Left renal cortex interstitium (tissue), 4 donors: ENCODE measurements at regions not wholly inside any gene's neighbourhood (a gene's known extent, or its start where the extent isn't known, plus 50 kb on each side); places are given as distances from the start of the nearest gene placed in this dataset.

Source experiments
- DNase-seq, 4 donors: peaks; one replicate each; pipeline ENCODE4 v3.0.0-alpha.2; 2013; ENCODE audit warnings: low read depth in 4 of 4, low spot score in 2 of 4, missing footprints in 1 of 4

DNA sequence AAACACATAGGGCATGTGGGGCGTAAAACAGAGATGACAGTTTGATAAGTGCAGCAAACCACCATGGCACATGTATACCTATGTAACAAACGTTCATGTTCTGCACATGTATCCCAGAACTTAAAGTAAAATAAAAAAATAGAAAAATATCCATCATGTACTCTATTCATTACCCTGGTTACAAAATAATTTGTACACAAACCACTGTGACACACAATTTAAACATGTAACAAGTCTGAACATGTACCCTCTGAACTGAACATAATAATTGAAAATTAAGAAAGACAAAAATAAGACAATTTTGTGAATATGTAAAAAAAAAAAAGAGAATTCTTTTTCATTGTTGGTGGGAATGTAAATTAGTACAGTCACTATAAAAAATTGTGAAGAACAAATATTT is 379.2 kb downstream of the KDM5D start:
- no peak for DNase-seq

DNA sequence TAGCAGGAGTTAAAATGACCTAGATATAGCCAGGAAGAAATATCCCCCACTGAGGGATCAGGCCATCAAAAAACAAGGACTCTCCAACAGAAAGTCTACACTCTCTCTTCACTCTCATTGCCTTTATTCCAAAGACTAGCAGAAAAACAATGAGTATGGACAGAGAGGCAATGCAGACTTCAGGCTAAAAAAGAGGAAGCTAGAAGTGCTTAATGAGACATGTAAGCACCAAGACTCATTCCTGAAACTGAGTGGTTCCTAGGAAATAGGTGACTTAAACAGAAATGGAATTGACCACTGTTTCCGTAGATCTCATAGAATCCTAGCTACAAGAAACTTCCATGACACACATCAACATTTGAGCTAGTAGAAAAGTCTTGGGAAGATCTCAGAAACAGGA is 387.3 kb downstream of the KDM5D start:
- DNase-seq = no peak

DNA sequence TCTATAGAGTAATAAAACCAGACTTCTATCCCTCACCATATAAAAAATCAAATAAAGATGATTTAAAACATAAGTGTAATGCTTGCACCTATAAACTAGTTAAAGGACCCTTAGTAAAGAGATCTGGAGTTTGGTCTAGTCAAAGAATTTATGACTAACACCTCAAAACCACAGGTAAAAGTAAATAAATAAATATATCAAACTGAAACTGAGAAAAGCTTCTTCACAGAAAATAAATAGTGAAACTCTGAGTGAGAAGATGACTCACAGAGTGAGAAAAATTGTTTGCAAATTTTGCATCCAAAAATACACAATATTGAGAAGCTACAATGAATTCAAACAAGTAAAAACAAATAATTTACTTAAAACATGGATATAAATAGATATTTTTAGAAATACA is 387.8 kb downstream of the KDM5D start:
- no peak for DNase-seq

DNA sequence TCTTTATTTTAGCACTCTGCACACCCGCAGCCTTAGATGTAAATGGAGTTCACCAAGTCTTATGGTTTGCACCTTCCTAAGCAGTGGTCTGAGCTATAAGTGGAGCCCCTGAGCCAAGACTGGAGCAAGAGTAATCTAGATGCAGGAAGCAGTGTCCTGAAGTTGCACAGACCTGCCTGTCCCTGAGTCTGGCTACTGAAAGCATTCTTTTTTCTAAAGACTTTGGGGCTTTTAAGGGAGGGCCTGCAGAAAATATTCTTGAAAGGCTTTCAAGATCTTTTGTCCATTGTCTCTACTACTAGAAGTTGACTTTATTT is 389.7 kb downstream of the KDM5D start:
- no peak for DNase-seq

DNA sequence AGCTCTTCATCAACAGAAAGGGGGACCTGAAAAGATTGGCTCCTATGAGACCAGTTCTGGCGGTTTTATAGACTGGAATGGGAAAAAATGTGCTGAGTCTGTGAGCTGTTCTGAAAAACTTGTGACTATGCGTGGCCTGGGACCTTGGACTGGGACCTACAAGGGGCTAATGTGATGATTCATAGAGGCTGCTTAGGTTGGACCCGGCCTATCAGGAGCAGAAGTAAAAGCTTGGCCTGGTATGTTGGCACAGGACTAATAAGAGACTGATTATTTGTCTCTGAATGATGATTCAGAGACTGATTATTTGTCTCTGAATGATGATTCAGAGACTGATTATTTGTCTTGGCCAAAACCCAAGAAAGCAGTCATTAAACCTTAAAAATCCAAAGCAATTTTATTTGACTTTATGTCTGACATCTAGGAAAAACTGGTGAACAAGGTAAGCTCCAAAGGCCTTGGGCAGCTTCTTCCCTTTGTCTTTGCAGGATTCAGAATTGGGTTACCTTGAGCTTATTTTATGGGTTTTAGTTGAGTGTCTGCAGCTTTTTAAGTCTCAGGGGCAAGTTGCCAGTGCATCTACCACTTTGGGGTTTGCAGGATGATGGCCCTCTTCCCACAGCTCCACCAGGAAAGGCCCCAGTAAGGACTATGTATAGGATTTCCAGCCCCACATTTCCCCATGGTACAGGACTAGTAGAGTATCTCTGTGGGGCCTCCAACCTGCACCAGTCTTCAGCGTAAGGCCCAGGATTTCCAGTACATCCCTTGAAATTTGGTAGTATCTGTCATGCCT is 390.3 kb downstream of the KDM5D start:
- DNase-seq = no peak

DNA sequence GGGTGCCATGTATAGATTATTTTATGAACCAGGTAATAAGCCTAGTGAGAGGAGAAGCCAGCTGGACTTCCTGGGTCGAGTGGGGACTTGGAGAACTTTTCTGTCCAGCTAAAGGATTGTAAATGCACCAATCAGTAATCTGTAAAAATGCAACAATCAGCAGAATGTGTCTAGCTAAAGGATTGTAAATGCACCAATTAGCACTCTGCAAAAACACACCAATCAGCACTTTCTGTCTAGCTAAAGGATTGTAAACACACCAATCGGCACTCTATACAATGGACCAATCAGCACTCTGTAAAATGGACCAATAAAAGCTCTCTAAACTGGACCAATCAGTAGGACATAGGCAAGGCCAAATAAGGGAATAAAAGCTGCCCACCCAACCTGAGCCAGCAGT is 392.9 kb downstream of the KDM5D start:
- no peak for DNase-seq

DNA sequence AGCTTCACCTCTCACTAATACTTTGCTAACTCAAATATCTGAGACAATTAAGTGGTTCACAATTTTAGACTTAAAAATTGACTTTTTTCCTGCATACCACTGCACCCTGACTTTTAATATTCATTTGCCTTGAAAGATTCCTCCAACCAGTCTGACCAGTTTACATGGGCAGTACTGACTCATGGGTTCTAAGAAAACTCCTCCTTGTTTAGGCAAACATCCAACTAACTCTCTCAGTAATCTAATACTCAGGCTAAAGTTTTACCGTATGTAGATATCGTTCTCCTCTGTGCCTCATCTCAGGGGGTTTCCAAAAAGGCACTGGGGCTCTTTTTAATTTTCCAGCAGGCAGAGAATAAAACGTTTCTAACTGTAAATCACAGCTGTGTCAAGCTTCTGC is 422.8 kb downstream of the KDM5D start:
- no peak for DNase-seq

DNA sequence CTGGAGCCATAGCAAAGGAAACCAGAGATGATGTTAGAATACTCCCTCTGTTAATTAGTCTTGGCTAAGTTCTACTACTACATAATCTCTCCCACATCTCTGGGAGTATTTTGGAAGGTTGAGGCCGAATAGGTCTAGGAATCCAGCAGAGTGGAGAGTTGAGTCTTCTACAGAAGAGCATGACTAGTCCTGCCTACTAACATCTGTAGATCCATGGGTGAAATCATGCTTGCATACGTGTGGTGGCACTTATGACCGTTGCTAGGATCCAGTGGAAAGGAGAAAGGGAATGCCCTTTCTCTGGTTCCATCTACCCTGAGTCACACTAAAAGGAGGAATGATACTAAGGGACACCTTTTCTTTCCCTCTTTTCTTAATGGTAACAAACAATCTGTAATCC is 425.4 kb downstream of the KDM5D start:
- DNase-seq = no peak

DNA sequence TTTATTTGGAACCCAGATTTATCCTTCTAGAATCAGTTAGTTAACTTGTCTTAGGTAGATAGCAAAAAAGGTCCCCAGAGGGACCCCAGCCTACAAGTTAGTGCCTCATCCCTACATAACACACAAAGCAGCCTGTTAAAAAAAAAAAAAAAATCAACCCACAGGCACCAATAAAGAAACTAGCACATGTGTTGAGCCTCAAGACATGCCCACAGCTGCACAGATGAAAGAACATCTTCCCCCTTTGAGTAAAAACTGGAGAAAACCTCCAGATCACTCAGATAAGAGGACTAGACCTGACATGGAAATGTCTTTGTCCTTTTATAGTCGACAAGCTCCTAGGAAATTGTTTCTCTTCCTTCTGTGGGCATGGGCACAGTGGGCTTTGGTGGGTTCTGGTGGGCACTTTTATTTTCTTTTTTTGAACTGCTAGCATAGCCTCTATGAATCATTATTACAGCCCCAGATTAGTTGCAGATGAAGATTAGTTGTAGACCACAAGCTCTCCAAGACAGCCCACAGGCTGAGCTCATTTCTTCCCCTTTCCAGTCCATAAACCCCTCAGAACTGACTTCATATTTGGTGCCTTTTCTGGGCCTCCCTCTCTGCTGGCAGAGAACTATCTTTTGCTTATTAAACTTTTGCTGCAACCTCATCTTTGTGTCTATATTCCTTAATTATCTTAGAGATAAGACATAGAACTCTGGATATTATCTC is 427.1 kb downstream of the KDM5D start:
- no peak for DNase-seq

DNA sequence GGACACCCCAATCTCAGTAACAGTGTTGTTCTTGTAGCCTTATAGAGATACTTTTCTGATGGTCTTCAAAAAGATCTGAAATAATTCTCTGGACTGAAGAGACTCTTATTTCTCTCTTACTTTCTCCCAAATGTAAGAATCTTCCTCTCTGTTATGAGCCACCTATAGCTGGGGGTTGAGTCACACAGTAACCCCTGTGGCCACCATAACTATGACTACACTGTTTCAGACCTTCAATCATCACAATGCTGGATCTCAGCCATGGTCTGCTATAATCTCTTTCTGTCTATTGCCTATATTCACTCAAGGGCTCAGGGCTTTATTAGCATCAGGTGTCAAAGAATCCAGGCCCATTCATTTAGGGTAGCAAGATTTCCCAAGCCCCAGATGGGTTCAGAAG is 436.9 kb downstream of the KDM5D start:
- no peak for DNase-seq

DNA sequence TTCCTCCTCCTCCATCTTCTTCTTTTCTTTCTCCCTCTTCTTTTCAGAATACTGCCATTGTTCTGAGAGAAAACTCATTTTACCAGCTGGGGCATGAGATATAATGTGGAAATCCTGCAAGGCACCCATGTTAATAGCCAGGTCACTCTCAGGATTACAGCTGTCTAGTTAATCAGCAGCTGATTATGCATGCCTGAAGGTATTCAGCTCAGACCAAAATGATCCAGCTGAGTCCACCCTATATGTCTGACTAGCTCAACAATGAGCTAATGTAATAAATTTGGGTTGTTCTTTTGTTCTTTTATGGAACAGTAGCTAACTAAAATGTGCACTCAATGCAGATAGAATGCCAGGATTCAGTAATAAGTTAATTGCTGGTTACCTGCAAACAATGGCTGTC is 441.4 kb downstream of the KDM5D start:
- DNase-seq = no peak

DNA sequence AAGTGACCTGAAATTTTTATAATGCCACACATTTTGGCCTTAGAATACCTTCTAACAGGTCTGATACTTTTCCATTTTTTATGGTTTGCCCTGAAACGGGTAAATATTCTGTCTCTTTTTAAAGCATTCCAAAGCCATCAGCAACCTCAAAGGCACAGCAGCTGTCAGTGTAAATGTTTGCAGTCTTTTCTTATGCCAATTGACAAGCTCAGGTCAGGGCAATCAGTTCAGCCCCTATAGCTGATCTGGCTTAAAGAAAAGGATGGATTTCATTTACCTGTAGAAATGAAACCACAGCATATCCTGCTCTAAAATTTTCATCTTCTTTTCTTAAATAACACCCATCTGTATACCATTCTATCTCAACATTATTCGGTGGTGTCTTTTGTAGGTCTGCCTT is 453.6 kb downstream of the KDM5D start:
- DNase-seq = no peak

DNA sequence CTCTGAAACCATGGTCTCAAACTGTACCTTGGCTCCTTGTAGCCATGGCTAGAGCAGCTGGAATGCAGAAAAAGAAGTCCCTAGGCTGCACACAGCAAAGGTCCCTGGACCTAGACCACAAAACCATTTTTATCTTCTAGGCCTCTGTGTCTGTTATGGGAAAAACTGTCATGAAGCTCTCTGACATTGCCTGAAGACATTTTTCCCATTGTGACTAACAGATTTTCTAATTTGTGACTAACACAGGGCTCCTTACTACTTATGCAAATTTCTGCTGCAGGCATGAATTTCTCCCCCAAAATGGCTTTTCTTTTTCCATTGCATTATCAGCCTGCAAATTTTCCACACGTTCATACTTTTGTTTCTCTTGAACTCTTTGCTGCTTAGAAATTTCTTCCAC is 470.4 kb downstream of the KDM5D start:
- DNase-seq = no peak

DNA sequence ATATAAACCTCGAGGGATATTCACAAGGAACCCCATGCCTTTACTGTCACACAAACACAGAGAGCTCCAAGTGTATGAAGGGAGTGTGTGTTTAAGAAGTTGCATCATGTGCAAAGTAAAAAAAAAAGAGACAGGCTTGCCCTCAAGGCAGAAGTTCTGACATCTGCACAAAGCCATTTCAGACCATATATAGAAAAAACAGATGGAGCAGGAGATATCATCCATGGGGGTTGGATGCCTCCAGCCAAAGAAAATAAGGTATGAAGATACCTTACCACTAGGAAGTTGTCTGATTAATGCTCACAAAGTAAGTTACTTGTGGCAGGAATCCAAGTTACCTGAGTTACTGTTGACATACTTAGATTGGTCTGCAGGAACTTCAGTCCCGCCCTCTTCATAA is 476.2 kb downstream of the KDM5D start:
- DNase-seq = no peak

DNA sequence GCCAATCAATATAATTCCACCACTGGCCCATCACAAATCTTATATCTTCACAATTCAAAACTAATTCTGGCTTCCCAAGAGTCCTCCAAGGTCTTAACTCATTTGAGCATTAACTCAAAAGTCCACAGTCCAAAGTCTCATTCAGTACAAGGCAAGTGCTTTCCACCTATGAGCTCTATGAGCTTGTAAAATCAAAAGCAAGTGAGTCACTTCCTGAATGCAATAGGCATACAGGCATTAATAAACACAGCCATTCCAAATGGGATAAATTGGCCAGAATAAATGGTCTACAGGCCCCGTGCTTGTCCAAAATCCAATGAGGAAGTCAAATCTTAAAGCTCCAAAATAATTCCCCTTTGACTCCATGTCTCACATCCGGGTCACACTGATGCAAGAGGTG is 479.1 kb downstream of the KDM5D start:
- no peak for DNase-seq

DNA sequence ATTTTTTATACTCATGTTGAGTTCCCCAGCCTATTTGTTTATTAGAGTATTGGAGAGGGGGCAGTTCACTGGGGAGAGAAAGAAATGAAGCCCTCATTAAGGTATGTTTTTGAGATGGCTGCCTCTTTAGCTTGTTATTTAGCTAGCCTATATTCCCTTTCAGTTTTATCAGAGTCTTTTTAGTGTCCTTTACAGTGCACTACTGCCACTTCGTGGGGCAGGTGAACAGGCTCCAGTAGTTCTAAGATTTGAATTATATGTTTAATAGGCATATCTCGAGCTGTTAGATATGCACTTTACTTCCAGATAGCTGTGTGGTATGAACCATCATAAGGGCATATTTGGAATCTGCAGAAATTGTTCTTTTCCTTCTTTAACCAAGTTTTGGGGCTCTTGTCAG is 482.2 kb downstream of the KDM5D start:
- no peak for DNase-seq

DNA sequence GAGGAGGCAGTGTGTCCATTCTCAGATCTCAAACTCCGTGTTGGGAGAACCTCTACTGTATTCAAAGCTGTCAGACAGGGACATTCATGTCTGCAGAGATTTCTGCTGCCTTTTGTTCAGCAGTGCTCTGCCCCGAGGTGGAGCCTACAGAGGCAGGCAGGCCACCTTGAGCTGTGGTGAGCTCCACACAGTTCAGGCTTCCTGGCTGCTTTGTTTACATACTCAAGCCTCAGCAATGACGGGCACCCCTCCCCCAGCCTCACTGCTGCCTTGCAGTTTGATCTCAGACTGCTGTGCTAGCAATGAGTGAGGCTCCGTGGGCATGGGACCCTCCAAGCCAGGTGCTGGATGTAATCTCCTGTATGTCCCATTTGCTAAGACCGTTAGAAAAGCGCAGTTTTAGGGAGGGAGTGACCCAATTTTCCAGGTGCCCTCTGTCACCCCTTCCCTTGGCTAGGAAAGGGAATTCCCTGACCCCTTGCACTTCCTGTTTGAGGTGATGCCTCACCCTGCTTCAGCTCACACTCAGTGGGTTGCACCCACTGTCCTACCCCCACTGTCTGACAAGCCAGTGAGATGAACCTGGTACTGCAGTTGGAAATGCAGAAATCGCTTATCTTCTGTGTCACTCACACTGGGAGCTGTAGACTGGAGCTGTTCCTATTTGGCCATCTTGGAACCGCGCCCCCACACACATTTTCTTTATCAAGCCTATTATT is 458.9 kb upstream of the HSFY2 start:
- no peak for DNase-seq

DNA sequence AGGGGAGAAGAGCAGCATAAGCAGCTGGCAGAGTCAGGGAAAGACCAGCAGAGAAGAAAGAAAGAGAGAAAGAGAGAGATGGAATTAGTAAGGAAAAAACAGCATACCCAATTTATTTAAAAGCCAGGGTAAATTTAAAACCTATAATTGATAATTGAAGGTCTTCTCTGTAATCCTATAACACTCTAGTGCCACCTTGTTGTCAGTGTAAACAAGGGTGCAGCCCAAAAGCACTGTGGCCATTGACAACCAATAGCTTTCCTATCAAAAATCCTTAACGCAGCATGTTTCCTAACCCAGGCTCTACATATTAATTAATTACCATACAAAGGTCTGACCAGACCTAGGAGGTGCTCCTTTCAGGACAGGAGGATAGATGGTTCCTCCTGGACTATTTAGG is 447.2 kb upstream of the HSFY2 start:
- no peak for DNase-seq

DNA sequence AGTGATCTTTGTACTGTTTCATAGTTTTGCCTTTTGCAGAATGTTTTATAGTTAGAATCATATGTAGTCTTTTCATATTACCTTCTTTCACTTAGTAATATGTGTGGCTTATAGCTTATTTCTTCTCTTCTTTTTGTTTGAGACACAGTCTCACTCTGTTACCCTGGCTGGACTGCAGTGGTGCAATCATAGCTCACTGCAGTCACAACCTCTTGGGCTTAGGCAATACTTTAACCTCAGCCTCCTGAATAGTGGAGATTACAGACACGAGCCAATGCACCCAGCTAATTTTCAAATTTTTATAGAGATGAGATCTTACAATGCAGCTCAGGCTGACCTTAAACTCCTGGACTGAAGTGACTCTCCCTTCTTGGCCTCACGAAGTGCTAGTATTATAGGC is 435.4 kb upstream of the HSFY2 start:
- DNase-seq = no peak

DNA sequence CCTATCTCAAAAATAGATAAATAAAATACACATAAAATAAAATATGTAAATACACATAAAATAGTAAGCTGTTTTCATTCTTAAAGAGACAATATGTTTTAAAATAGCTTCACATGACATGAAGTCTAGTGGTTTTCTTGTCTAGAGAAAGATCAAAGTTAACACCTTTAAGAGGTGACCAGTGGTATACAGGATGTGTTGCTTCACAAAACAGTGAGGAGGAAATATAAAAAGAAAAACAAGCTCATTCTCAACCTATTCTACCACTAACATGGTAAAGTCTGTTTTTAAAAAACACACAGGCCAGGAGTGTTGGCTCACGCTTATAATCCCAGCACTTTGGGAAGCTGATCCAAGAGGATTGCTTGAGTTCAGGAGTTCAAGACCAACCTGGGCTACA is 433.5 kb upstream of the HSFY2 start:
- no peak for DNase-seq

DNA sequence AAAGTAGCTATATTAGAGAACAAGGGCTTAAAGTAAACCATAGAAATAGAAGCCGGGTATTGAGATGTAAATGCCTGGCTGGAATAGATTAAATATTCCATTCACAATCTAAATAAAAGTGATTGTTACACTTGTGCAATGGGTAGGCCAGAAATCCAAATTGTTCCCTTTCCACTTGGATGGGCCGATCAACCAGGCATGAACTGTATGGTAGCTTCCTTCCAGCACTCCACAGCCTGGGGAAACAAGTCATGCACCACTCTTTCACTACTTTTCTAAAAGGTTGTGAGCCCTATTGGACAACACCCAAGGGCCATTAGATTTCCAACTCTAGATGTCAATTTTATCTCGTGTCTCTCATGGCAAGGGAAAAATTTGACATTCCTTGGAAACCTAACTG is 407.3 kb upstream of the HSFY2 start:
- DNase-seq = no peak

DNA sequence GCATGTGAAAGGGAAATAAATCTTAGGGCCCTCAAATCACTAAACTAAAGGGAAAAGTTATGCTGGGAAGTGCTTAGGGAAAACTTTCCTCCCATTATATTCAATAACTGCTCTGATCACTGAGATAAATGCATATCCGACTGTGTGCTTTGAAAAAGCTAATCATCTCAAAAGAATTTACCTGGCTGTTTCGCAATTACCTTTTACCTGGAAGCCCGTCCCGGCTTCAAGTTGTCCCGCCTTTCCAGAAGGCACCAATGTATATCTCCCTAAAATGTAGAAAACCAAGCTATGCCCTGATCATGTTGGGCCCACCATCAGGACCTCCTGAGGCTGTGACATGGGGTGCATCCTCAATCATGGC is 394.6 kb upstream of the HSFY2 start:
- DNase-seq = no peak
